ENCODE measurements at regions not wholly inside any gene's neighbourhood (a gene's known extent, or its start where the extent isn't known, plus 50 kb on each side); places are given as distances from the start of the nearest gene placed in this dataset.

DNA sequence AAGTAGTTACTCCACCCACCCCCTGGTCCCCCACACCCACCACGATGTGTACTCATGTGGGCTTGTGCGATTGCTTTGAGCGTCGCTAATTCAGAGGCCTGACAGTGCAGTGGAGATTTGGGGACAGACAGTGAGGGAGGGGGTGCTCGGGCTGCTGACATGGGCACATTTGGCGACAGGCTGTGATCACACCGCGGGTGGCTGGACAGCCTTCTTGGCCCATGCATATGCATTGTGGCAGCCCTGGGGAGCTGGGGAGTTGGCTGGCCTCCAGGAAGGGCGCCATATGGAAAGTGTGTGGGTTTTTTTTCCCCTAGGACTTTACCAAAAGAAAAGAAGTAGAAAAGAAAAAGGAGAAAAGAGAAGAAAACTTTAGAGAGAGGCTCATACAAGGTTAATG is 275.5 kb upstream of the N4BP1 start:
- no peak for FAIRE-seq

DNA sequence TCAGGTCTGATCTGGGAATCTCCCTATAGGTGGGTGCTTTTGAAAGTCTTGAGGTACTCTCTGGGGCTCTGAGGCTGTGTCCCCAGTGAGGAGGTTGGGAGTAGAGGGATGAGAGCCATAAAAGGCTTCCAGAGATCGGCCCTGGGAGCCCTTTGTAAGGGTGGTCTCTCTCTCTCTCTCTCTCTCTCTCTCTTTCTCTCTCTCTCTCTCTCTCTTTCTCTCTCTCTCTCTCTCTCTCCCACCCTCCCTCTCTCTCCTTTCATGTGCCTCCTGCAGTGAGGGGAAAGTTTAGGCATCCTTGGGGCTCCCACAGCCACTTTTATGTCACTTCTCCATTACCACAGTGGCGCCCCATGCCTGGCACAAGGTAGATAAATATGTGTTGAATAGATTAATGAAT is 271.3 kb upstream of the N4BP1 start:
- no peak for FAIRE-seq

DNA sequence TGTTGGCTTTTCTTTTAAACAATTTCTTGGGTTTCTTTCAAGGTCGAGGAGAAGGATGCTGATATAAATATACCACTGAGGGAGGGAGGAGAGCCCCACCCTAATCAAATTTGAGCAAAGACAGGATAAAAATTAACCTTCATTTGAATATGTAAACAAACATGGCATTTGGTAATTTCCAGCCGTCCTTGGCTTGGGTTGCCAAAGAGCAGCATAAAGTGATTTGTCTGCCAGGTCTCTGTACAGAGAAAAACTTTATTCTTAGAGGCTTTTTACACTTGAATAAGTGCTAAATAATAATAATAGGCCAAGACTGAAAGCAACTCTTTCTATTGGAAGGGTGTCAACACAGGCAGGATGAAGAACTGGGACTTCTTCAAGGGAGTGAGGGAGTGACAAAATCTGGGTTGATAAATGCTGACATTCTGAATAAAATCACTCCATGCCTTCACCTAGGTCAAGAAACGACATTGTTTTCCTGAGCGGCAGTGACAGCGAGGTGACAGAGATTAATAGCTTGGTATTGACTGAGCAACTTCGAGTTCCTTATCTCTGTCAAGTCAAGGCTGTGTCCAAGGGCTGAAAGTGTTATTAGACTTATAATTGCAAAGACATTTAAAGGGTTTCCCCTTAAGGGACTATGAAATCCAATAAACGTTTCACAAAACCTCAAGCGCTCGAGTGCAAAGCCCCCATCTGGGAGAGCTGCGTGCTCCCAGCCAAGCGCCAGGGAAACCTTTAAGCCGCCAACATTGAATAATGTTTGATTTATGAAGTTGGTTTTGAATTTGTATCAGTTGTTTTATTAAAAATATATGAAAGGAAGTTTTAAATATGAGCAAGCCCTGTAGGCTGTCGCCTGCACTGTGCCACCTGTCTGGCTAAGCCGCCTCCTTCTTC is 269.5 kb upstream of the N4BP1 start:
- no peak for FAIRE-seq

DNA sequence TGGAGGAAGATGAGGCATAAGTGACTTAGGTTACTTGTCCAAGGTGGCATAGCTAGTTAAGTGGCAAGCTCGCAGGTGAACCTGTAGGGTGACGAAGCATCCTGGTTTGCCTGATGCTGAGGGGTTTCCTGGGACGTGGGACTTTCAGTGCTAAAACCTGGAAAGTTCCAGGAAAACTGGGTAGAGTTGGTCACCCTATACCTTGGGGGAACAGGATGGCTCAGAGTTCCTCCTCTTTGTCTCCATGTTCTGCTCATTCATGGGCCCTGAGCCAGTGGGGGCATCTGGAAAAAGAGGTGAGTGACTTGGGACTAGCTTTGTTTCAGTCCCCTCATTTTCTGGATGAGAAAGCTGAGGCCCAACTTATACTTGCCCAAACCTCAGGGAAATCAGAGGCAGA is 268.0 kb upstream of the N4BP1 start:
- no peak for FAIRE-seq

DNA sequence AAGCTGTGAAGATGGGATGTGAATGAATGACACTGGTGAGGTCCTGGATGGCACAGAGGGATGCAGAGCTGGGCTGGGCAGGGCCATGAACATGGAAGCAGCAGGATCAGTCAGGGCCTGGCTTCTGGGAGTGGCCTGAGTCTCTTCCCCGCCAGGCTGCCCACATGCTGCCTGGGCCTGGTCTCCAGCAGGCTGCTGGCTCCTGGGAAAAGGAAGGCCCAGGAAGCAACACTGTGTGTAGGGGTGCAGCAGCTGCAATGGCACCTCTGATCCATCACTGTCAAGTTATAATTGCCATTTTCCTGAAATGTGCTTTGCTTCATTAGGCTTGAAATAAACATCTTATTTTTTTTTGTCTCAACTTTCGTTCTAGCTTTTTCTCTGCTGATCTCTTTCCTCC is 260.2 kb upstream of the N4BP1 start:
- FAIRE-seq = no peak

DNA sequence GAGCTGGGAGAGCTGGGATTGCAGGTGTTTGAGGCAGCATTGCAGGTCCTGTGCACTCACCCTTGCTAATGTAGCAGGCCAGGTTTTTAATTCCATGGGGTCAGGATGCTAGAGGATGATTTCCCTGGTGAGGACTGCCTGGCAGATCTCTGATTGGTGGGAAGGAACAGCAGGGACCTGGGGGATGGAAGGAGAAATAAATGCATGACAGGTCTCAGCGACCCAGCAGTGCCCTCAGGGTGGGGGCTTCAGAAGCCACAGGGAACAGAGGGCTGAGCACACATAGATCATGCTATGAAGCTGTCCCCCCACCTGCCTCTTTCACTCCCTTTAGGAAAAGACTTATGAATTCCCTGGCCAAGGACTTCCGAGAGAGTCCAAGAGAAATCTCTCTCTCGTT is 255.5 kb upstream of the N4BP1 start:
- FAIRE-seq = no peak

DNA sequence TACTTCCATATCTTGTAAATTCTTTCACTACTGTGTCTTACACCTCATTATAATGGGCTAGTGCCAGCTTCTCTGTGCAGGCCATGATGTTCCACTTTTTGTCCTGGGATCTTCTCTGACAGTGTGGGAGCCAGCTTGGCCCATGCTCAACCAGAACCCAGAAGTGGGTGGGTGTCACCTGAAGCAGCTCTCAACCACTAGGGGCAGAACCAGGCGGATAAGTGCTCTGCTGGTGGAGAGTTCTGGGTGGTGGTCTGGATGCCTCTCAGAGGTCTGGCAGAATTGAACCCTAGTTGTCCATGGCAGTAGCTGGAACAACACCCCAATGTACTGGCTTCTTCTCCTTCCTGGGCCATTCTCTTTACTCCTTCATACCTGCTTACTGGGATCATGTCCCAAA is 254.1 kb upstream of the N4BP1 start:
- no peak for FAIRE-seq

DNA sequence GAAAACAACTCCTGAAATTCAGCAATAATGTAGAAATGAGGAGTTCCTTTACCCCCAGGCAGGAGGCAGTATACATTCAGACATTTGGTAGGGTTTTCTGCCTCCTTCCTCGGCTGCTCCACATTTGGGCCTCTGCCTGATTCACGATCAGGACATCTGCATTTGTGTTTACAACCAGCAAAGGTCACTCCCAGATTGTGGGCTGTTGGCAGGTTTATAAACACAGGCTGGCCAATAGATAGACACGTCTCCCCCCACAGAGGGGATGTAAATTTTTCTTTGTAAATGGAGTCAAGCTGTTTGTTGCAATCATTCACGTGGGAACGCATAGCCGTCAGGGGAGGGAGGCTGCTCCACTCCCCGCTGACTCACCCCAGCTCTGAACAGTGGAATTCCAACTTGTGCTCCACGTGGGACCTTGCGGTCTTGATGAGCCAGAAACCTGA is 252.1 kb upstream of the N4BP1 start:
- FAIRE-seq = no peak

DNA sequence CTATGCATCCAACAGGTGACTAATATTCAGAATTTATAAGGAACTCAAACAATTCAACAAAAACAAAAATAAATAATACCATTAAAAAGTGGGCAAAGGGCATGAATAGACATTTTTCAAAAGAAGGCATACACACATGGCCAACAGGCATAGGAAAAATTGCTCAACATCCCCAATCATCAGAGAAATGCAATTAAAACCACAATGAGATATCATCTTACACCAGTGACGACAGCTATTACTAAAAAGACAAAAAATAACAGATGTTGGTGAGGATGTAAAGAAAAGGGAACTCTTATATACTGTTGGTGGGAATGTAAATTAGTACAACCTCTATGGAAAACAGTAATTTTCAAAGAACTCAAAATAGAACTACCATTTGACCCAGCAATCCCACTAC is 250.4 kb upstream of the N4BP1 start:
- no peak for FAIRE-seq

DNA sequence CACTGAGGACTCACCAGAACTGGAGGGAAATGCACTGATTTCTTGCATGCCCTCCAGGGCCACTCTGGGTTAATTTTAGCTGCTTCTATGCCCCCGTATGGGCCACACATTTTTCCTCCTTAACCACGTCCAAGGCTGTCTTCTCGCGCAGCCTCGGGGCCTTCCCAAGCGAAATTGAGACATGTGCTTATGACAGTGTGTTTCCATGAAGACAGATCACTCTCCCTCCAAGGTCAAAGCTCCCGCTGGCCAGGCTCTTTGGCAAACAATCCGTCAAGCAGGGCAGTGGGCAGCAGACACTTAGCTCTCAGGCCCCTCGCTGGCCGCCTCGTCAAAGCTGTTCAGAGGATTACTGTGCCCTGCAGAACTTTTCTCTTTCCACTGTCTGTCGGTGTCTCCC is 243.0 kb upstream of the N4BP1 start:
- FAIRE-seq = no peak

DNA sequence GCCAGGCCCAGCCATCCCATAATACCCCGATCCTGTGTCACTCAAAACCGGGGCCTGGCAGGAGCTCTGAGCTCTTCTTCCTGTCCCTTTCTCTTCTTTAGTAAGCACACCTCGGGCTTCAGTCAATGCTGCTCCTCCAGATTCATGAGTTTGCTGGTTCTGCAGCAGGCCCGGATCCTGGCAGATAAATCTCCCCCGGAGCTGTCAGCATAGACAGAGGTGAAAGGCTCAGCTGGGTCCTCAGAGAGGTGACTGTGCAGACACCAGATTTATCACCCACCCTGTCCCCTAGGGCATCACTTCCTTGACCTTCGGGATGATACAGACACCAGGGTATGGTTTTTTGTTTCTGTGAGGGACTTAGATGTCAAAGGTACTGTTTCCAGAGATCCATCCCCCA is 242.5 kb upstream of the N4BP1 start:
- FAIRE-seq = no peak

DNA sequence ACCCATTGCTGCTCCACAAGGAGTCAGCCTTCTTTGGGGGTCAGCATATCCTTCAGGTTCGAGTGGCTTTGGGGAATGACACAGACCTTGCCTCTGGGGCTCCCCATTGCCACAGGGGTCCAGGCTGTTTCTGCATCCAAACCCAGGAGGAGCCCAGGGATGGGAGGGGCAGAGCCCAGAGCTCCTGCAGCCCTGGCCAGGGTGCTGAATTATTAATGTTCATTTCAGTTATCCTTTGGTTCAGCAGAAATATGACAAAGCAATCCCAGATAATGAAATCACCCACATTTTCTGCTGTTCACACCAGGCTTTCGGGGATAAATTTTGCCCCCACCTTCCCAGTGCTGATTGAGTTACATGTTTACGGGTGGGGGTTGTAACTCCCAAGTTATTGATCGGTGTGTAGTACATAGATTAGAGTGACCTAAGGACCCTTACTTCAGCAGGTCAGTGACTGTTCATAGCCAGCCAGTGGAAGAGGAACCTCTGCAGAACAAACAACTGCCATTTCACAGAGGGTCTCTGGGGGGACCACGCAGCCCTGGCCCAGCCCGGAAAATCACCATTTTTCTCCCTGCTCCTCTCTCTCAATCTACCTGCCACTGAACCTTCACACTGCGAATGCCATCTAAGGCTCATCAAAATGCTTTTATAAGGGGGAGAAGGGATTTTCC is 240.3 kb upstream of the N4BP1 start:
- FAIRE-seq = no peak

DNA sequence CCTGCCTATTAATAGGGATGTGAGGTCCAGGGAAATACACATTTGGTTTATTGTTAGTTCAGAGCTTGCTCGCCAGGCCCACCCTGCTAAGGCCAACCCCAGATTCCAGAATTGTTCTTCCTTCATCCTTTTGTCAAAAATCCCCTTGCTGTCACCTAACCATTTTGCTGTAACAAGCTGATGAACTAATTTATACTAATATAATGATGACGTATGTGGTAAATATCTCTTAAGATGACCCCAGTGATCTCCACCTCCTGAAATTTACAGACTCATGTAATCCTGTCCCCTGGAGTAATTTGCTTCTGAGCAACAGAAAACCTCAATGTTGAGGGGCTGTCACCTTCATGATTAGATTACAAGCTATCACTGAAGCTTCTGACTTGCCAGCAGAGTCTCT is 236.3 kb upstream of the N4BP1 start:
- no peak for FAIRE-seq

DNA sequence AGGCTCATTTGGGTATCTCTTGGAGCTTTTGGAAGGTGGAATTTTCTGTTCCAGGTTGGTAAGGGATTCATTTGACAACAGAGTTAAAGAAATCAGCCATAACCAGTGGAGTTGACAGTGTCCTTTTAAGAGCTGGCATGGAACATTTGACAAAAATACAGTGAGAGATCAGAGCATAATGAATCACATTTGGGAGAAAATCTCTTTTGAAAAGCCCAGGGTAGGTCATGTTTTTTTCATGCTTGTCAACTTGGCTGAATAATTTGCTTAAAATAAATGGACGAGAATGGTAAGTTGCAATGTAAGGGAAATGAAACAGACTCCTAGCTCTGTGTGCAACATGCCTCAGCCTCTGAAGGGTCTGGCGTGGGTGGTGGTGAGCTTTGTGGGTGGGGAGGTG is 235.3 kb upstream of the N4BP1 start:
- FAIRE-seq = no peak

DNA sequence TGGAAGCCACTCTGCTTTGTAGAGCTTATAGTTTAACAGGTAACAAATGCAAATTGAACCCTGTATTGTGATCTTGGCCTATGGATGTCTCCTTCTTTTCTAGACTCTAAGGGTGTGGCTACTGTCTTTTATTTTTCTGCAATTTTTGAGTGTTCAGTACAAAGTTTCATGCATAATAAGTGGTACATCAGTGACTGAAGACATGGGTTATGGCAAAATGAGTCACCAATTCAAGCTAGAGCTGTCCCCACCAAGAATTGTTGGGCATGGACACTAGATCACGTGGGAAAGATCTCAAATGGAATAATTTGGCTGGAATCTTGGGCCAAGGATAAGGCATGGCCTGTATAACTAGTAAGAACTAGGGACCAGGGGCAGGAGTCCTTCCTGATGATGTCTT is 228.4 kb upstream of the N4BP1 start:
- no peak for FAIRE-seq

DNA sequence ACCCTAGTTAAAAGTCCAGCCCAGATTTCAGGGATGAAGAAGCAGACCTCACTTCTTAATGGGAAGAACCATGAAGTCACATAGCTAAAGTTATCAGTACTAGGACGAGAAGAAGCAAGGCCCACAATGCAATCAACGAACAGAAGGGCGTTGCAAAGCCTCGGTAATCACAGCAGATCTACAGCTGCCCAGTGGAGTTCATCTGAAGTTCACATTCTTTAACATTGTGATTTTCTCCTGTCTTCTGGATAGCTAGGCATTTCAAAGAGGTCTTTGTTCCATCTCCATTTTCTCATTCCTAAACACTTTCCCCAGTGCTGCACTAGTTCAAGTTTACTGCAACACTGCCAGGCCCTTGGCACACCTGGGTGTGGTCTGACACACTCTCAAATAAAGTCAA is 226.7 kb upstream of the N4BP1 start:
- no peak for FAIRE-seq

DNA sequence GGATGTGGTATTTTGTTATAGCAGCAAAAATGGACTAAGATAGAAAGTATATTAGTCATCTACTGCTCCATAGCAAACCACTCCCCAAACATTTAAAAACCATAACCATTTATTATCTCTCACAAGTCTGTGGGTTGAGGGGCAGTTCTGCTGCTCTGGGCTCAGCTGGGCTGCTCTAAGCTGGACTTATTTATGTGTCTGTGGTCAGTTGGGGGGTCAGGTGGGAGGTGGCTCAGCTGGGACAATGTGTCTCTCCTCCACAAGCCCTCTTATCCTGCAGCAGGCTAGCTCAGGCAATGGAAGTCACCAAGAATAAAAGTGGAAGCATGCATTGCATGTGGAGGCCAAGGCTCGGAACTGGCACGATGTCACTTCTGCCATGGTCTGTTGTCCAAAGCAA is 226.1 kb upstream of the N4BP1 start:
- FAIRE-seq = no peak

DNA sequence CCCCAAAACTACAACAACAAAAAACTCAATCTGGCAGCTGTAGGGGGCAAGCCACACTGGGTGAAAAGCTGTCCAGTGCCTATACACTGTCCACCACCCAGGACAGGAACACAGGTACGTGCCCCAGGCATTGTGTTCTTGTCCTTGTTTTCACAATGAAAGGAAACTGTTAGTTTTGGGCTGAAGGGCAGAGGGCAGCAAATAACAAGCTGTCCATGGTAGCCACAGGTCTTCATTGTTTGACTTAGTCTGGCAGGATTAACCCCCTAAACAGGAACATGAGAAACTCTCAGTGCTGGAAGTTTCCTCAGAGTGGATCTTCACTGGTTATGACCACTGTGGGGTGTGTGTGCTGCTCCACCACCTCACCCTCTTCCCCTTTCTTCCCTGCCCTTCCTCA is 224.6 kb upstream of the N4BP1 start:
- FAIRE-seq = no peak

DNA sequence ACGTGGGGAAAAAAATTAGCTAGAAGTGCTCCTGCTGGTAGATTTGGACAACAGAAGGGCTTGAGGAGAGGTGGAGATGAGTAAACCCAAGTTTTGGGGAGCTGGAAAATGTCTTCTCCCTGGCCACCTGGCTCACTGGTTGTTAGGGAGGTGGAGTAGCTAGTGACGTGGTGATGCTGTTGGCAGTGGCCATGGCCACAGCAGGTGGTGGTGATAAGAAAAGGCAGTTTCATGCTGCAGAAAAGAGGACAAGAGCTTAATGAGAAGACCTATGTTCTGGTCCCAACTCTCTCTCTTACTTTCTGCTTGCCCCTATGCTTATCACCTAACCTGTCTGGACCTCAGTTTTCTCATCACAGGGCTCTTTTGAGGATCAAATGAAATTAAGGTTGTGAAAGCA is 223.5 kb upstream of the N4BP1 start:
- FAIRE-seq = no peak

DNA sequence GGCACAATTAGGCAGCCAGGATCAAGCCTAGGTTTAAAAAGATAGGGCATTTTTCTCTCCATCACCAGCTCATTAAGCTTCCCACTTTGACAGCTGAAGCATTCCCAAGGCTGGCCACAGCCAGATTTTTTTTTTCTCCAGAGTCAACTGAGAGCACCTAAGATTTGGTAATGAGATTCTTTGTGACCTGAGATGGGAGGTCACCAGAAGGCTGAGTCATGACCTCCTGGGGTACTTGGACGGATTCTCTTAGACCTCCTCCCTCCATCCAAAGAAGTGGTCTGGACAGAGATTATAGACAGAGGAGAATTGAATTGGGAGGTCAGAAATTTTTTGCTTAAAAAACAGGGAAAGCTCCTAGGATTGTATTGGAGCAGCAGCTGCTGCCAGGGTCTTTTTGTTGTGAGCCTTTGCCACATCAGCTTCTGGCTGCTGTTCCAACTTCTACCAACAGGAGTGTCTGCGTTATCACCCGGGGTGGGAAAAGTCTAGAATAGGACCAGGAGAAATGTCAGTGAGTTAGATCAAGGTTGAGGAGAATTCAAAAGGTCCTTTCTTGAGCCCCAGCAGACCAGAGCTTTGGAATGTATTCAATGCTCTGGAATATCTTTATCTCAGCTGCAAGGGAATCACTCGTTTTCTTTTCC is 221.2 kb upstream of the N4BP1 start:
- no peak for FAIRE-seq

DNA sequence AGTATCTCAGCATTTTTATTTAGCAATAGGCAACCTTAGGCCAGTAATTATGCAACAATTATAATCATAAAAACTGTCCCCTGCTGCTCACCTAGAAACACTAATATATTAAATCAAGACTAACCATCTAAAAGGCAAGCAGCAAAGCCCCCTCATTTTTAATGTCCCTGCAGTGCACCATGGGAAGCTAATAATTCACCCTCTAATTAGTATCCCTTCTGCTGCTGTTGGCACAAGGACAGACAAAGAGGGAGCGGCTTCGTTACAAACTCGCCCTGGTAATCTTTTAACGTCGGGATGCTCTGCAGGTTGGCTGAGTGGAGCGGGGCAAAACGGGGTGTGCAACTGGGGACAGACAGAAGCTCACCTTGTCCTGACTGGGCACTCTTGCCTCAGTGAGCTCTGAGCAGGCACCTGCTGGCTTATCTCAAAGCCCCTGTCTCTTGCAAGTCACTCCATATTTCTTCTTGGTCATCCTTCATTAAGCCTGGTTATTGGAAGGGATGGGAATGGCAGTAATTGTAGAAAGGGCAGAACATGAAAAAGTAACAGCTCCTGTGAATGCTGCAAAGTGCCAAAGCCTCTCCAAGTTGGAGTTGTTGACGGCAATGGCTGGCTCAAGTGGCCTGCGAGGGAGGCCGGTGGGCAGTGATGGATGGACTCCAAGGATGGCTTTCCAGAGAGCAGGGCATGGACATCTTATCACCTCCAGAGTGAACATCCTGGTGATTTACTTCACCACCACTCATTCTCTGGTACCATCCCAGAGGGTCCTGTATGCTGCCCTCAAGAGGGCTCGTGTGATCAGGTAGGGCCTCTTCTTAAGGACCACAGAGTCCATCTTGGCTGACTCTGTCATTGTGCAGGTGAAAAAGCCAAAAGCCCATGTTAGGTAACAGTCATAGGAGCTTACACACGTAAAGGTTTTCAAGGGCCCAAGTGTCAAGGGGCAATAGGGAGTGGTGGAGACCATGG is 219.6 kb upstream of the N4BP1 start:
- FAIRE-seq = no peak

DNA sequence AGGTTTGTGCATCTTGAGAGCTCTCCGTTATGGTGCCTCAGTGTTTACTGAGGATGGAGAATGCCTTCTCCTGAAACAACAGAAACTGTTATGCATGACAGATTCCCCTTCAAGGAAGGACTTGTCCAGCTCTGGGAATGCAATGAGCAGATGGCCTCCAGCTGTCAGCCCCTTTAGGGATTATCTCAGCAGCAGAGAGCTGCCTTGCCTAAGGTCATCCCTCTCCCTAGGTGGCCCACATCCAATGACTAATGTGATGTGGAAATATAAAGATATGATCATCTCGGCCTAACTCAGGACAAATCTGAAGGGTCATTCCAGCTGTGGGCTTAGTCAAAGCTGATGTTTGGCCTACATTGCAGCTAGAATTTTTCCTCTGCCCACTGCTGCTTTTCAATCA is 214.3 kb upstream of the N4BP1 start:
- FAIRE-seq = peak; percentile 4

DNA sequence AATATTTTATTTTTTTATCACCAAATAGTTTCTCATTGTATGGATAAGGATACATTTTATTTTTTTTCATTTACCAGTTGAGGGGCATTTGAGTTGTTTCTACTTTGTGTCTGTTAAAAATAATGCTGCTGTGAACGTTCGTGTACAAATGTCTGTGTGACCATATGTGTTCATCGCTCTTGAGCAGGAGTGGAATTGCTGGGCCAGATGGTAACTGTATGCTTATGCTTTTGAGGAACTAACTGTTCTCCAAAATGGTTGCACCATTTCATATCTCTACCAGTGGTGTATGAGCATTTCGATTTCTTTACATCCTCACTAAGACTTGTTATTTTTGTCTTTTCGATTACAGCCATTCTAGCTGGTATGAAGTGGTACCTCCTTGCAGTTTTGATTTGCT is 212.5 kb upstream of the N4BP1 start:
- no peak for FAIRE-seq
